Type B pancreatic cell (in vitro differentiated cells): ENCODE measurements at regions not wholly inside any gene's neighbourhood (a gene's known extent, or its start where the extent isn't known, plus 50 kb on each side); places are given as distances from the start of the nearest gene placed in this dataset.

Experiments used
- DNase-seq: peaks from one replicate; pipeline ENCODE4 v3.0.0; 2021; ENCODE audit warnings: mixed read lengths; ENCODE audit not compliant: unreplicated experiment; ENCODE audit errors: extremely low spot score
- H3K27ac Mint-ChIP-seq: 2 replicates; pipeline ENCODE4 v1.8.0; 2021; ENCODE audit warnings: mild to moderate bottlenecking, mixed read lengths
- H3K27me3 Mint-ChIP-seq: 2 replicates; pipeline ENCODE4 v1.8.0; 2021; ENCODE audit warnings: mixed read lengths
- H3K36me3 Mint-ChIP-seq: 2 replicates; pipeline ENCODE4 v1.8.0; 2021; ENCODE audit warnings: mixed read lengths
- H3K4me1 Mint-ChIP-seq: one replicate; pipeline ENCODE4 v1.8.0; 2021; ENCODE audit warnings: mixed read lengths; ENCODE audit not compliant: unreplicated experiment
- H3K4me3 Mint-ChIP-seq: 2 replicates; pipeline ENCODE4 v1.8.0; 2021; ENCODE audit warnings: mild to moderate bottlenecking, mixed read lengths
- H3K9me3 Mint-ChIP-seq: 2 replicates; pipeline ENCODE4 v1.8.0; 2021; ENCODE audit warnings: mixed read lengths
- CTCF ChIP-seq: fragments of 200-600 bp; sonication (generic); conservative IDR thresholded peaks from 2 replicates; pipeline ENCODE4 v1.5.0; 2021; ENCODE audit warnings: antibody characterized with exemption, mild to moderate bottlenecking

DNA sequence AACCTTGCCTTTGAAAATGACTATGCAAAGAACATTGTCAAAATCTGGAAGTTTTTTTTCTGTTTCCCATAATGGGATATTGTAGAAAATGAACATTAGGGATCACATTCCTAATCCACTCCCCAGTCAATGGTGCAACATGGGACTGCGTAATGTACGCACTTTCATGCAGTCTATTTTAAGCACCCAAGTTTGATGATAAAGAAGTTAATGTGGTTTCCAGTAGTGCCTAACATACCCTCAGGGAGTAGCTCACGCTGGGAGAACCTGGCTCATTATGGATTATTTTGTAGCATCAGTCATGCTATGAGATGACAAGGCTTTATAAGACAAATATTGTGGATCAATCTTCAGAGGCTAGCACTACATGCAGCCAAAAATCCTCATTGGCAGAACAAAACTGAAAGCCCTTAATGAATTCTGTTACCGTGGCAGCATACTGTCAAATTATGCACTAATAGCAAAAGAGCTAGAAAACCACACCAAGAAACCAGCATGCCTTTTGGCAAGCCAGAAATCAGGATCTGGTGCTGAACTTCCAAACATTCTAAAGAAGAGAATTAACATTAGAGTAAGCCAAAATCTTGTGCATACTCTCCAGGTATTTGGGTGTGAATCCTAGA lies 1392.8 kb upstream of the TENM3 start:
- no peaks in the 10 kb centered on the region for H3K36me3 Mint-ChIP-seq
- TF ChIP-seq CTCF: no peak
- no peaks in the 10 kb centered on the region for H3K27me3 Mint-ChIP-seq
- H3K4me1 Mint-ChIP-seq: peaks cover 7% of the 10 kb centered on the region
- H3K4me3 Mint-ChIP-seq: no peak overlapping the region
- DNase-seq: no peak
- H3K9me3 Mint-ChIP-seq: peaks cover 5% of the 10 kb centered on the region
- no peak overlapping the region for H3K27ac Mint-ChIP-seq

DNA sequence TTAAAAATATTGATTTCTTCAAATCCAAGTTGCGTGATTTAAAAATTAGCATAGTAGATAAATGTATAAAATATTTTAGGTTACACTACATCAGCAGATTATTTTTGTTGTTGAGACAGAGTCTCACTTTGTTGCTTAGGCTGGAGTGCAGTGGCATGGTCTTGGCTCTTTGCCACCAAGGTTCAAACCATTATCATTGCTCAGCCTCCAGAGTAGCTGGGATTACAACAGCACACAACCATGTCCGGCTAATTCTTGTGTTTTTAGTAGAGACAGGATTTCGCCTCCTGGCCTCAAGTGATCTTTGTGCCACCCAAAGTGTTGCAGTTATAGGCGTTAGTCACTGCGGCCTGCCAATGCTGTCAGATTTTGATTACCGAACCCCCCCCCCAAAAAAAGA lies 1390.5 kb upstream of the TENM3 start:
- Mint-ChIP-seq H3K9me3 (peaks cover 5% of the 10 kb centered on the region), H3K4me1 (peaks cover 7% of the 10 kb centered on the region), H3K27ac (no peak overlapping the region), H3K4me3 (no peak overlapping the region), H3K36me3 (no peaks in the 10 kb centered on the region), H3K27me3 (no peaks in the 10 kb centered on the region)
- no peak for TF ChIP-seq CTCF
- no peak for DNase-seq

DNA sequence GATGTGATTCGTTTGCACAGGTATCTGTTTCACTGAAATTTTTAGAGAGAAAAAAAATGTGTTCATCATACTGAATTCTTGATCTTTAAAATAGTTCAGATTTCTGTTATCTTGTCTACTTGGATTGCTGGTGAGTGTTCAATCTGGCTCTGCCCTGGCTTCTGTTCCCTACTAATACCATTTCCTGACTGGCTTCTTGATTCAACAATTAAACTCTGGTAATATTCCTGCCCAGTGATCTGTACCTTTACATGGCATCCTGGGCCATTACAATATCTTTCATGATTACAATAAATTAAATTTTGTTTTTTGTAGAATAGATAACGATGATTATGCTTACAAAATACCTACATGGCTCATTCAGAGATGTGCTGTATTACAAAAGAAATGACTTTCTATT lies 1388.0 kb upstream of the TENM3 start:
- no peak overlapping the region for H3K4me3 Mint-ChIP-seq
- H3K9me3 Mint-ChIP-seq: peaks cover 5% of the 10 kb centered on the region
- no peak overlapping the region for H3K27ac Mint-ChIP-seq
- H3K4me1 Mint-ChIP-seq: peaks cover 7% of the 10 kb centered on the region
- H3K36me3 Mint-ChIP-seq: no peaks in the 10 kb centered on the region
- no peaks in the 10 kb centered on the region for H3K27me3 Mint-ChIP-seq
- TF ChIP-seq CTCF: no peak
- no peak for DNase-seq

GRCh38 chr4:180860089-180860720 lies 1383.0 kb upstream of the TENM3 start:
- DNase-seq: no peak
- Mint-ChIP-seq H3K4me1 (no peaks in the 10 kb centered on the region), H3K27ac (no peak overlapping the region), H3K4me3 (no peak overlapping the region), H3K27me3 (no peaks in the 10 kb centered on the region), H3K36me3 (no peaks in the 10 kb centered on the region), H3K9me3 (peaks cover 5% of the 10 kb centered on the region)
- TF ChIP-seq CTCF: no peak

GRCh38 chr4:180861651-180862050 lies 1381.6 kb upstream of the TENM3 start:
- no peaks in the 10 kb centered on the region for H3K36me3 Mint-ChIP-seq
- no peak overlapping the region for H3K4me3 Mint-ChIP-seq
- peaks cover 5% of the 10 kb centered on the region for H3K9me3 Mint-ChIP-seq
- H3K27me3 Mint-ChIP-seq: no peaks in the 10 kb centered on the region
- no peak for DNase-seq
- no peak overlapping the region for H3K27ac Mint-ChIP-seq
- H3K4me1 Mint-ChIP-seq: no peaks in the 10 kb centered on the region
- TF ChIP-seq CTCF: no peak
